Stimulated activated CD4-positive, alpha-beta T cell treated with anti-CD3 and anti-CD28 coated beads, Interleukin-1b, Interleukin-23, amount 100 ng/mL, for 4 hours (primary cell): ENCODE measurements at regions not wholly inside any gene's neighbourhood (a gene's known extent, or its start where the extent isn't known, plus 50 kb on each side); places are given as distances from the start of the nearest gene placed in this dataset.

ENCODE experiments used
- DNase-seq, 2 donors: peaks; one replicate each; pipeline ENCODE4 v3.0.0-alpha.2; 2020; ENCODE audit warnings: low read depth in 2 of 2

DNA sequence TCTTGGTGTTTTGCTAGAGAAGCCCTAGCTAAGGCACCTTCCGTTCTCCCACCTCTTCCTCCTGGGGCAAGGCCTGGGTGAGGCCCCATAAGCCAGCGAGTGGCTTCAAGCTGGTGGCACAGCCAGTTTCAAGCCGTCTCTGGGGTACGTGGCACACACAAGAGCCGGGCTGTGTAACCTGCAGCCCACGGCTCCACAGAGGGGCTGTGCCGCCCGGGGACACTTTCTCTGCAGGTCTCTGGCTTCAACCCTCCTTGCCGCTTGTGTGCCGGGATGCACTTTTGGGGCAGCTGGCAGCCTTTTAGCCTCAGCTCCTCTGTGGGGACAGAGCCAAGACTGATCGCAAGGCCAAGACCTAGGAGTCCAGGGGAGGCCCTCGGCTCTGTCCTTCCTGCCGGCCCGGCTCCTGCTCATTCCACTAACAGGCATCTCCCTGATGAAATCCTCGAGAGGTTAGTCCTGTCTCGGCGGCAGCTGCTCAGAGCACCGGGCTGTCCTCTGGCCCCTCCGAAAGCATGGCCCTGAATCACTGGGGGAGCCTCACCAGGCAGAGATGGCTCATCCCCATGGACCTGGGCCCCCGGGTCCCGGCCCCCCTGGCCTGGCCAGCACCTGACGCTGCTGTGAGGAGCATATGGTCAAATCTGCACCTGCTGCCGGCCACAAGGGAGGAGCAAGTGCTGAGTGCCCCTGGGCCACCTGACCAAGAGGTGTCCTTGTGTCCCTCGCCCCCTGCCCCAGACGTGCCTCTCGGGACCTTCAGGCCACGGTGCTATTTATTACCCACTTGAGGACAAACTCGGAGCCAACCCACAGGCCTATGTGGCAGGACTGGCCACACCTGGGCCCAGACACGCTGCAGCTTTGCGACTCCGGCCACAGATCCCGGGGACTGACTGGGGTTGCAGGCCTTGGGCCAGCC, 98.5 kb downstream of the METRNL start:
- DNase-seq, result no peak

DNA sequence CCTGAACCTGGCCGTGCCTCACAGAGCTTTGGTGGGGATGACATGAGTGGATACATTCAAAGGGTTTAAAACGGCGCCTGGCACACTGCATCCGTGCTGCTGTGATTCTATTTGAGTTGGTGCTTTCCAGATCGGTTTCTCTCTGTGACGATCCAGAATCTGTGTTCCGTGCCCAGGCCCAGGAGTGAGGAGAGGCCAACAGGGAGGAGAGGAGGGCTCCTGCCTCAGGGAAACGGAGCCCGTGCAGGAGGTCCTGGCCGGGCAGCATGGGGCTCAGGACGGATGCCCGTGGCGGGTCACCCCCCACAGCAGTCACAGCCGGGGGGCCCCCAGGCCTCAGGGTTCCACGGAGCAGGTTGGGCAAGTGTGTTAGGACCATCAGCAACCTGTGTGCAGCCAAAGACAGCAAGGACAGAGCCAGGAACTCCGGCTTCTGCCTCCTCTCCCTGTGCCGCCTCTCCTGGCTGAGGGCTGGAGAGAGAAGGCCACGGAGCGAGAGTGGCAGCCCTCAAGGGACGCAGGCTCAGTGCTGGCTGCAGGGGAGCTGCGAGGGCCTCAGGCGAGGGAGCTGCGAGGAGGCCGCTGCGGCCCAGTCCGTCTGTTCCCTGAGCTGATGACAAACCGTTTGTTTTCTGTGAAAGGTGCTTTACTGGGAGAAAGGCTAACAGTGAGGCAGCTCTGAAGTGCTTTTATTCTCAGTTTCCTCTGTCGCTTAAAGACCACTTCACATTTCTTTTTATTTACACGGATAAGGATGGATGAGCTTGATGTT, 99.3 kb downstream of the METRNL start:
- DNase-seq, result no peak

DNA sequence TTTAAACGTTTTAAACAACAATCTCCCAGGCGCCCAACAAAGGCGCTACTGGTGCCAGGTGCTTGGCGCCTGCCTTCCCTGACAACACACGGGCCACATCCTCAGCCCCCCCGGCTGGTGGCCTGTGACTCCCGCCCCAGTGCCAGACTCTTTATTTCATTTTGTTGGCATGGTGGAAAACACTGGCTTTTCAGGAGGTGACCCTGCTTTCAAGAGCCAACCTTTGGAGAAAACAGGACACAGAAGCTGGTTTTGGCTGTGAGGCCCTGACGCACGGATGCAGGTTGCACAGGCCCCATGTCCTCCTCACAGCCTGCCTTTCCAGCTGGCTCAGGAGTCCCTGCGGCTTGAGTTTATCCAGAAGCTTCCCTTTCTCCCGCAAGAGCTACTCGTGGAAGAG, 100.0 kb downstream of the METRNL start:
- DNase-seq, result no peak

DNA sequence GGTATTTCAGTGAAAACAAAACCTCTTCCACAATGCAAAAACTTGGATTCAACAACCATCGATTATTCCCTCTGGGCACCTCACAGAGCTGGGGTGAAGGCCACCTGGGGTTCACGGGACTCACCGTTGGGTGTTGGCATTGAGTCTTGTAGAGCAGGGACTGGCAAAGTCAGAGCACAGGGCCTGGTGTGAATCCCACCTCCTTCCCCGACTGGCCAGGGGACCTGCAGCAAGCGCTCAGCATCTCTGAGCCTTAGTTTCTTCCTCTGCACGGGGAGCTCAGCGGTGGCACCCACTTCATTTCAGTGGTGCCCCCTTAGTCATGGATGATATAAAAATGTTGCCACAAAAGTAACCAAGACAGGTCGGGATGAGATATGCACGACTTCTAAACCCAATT, 100.4 kb downstream of the METRNL start:
- no peak for DNase-seq

DNA sequence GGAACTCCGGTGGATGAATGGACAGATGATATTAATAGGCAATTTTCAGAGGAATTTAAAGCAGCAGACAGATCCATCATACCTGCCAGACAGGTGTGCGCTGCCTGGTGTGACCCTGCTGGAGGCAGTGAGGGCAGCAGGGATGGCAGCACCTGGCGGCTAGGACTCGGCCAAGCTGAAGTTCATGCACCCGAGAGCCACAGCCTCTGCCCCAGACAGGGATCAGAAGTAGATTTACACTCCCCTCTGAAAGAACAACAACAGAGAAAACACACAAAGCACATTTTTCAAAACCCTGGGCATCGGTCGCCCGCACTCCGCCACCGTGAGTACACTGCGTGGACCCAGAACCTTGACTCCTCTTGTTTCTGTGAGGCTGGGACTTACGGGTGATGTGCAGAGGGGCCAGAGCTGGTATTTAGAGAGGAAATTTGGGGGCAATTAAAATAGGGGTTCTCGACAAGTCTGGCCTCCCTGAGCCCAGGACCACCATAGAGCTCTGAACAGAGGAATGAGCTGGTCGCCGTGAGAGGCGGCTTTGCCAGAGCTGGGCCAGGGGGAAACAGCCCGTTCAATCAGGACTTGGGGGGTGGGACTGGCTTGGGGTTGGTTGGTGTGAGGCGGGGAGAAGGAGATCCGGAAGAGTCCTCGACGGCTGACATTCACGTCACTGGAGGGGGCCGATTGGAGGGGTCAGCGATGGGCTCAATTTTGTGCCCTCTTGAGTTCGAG, 101.0 kb downstream of the METRNL start:
- no peak for DNase-seq

DNA sequence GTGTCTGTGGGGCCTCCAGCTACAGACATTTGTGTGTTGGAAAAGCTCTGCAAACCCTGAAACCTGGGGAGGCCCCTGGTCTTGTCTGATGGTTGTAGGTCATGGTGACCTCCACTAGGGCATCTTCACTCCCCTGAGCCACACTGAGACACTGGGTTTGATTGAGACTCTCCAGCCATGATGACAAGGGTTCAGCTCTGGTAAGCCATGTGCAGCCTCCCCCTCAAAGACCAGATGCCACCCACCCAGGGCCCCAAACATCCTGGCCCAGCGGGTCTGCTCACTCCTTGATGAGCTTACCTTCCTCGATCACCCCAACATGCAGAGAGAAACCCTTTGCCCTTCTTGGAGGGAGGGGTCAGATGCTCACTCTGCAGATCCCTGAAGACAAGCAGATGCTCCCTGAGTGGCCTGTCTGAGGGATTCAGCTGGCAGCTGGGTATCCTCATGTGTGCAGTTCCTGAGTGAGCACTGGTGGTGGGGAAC, 101.6 kb downstream of the METRNL start:
- no peak for DNase-seq

DNA sequence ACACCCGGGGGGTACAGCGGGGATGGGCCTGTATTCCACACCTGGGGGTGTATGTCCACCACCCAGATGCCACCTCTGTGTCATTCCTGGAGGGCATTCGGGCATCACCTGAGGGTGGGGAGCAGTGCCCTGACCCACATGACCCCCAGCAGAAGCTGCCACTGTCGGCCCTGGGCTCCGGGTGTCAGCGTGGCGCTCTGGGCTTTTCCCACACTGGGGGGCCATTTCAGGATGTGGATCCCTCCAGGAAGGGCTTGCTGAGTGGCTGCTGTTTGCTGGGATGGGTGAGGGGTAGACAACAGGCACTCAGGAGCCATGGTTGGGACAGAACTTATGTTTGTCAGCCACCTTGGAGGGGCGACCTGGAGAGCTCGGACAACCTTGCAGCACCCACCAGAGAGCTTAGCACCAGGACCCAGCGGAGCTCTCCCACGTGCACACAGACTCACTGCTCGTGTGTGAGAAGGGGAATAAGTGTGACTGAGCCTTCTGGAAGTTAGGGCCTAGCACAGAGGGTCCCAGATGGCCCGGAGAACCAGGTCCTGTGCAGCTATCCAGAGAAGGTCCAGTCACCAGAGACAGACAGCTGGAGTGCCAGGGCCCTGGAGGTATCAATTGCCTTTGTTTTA, 102.7 kb downstream of the METRNL start:
- no peak for DNase-seq

DNA sequence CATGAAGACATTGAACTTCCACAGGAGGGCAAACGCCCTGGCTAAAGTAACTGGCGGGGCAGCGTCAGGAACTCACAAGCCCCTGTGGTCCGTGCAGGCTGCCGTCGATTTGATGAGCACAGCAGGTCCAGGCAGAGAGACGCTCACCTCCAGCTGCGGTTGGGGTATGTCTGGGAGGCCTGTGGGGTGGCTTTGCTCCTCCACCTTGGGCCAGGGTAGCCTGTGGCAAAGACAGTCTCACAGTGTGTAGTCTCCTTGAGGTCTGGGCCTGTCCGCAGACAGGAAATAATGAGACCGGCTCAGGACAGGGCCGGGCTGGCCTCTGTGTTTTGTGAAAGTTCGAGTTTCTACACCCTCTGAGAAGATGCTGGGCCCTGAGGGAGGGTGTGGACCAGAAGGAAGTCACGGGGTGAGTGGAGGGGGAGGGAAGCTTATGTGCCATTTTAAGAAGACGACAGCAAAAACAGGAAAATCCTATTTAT, 103.3 kb downstream of the METRNL start:
- DNase-seq, result no peak

DNA sequence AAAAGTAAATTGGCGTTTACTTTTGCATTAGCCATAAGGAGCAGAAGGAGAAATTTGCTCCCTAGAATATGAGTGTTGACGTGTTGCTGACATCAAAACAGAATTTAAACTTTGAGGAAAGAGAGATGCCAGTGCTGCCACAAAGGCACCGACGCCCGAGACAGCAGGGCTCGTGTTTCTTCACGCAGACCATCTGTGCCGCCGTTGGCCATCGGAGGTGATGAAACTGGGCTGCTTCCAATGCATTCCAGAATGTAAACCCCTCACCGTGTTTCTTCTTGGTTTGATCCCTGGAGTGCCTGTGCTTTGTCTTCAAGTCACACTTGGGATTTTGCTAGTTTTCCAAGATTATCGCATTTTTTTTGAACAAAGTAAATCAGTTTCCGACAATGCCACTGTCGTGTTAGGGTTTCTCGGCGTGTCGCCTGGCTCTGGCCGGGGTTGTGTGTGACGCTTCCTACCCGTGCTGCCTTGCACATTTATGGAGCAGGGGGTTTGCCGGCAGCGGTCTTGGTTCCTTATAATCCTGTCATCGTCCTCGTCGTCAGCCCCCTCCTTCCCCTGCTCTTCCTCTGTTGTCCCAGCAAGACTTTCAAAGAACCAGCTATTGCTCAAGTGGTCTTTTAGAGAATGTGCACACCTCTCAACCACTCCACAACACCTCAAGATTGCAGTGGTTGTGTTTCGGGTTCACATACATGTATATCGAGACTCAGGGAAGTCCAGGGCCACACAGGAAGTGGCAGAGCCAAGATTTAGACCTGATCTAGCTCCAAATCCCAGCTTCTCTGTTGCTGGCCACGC, 103.9 kb downstream of the METRNL start:
- no peak for DNase-seq

DNA sequence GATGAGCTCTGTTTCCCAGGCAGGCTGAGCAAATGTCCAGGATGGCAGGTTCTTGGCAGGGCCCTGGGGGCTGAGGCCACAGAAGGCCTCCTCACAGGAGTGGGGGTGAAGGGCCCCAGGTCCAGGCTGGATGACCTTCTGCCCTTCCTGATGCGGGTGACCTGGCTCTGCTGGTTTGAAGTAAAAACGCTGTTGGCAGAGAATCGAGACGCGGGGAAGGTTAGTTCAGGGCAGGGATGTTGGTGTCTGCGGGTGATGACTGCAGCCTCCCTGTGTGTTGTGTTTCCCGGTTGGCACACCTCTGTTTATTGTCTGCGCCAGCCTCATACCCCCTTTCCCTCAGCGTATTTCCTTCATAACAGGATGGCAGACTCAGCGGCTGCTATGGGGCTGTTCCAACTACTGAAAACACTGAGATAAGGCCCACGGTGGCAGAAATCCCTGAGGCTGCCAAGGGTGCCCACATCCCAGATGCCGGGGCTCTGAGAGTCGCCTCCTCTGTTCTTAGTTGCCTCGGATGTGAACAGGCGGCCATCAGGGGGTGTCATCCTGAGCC, 104.6 kb downstream of the METRNL start:
- DNase-seq, result no peak

DNA sequence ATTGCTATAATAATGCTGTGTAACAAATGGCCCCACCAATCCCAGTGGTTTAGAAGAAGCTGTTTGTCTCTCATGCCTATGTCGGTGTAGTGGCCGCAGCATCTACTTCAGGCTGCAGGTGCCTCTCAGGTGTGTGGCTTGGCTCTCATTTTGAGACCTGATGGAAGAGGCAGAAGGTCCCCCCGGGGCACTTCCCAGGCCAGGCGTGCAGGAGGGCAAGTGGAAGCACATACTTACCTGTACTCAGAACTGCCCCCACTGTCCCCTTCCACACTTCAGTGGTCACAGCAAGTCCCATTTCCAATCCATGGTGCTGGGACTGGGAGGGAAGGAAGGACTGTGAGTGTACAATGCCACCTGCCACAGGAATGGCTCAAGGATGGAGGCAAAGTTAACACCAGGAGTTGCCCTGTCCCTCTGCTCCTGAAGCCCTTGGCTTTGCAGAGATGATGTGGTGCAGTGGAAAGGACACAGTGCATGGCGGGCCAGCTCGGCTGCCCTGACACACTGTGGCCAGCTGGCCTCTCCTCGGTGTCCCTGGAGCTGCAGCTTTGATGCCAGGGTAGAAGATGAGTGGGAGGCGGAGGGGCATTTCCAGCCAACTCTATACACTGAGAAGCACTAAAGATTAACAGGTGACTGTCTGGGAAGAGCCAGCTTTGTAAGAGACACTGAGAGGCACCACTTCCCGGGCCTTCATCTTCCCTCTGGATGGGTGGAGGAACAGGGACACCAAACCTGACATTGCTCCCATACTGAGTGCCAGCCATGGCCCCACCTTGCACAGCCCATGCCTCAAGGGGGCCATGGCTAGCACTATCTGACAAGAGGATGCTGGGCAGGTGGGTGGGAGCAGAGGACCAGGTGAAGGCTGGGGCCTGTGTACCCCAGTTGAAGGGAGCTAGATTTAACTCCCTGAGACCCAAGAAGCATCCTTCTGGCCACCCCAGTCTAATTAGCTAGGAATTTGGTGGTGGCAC, 105.9 kb downstream of the METRNL start:
- no peak for DNase-seq

DNA sequence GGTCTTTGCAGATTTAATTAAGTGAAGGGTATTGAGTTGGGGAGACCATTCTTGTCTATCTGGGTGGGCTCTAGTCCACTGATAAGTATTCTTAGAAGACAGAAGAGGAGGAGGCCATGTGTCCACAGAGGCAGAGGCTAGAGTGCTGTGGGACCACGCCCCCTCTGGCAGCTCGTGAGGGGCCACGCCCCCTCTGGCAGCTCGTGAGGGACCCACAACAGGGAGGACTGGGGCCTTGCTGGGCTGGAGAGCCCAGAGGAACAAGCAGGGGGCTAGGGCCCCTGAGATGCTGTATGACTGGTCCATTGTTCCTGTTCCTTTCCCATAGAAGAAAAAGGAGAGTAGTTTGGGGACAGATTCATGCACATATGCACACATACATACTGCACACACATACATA, 106.8 kb downstream of the METRNL start:
- DNase-seq, result no peak

DNA sequence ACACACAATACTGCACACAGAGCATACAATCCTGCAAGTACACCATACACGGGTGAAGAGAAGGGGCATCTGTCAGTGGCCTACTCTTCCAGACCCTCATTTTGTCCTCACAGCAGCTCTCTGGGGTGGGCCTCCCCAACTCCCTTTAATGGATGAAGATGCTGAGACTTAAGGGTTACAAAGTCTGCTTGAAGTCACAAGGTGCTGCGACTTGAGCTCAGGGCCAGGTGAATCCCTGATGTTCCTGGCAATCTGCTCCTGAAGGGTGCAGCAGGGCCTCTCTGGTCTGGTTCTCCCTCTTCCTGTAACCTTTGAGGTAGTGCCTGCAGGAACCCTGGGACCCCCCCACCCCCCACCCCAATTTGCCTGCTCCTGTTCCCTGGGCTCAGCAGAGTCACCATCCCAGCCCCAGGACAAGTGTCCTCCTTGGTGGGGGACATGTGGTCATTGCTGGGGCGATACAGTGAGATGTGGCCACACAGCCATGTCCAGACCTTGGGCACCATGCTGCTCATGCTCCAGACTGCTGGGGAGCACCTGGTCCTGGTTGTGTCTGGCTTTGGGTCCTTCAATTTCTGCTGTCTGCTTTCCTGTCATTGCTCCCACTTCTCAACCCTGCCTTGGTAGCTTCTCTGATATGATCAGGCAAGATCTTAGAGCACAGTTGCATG, 107.5 kb downstream of the METRNL start:
- DNase-seq, result no peak

DNA sequence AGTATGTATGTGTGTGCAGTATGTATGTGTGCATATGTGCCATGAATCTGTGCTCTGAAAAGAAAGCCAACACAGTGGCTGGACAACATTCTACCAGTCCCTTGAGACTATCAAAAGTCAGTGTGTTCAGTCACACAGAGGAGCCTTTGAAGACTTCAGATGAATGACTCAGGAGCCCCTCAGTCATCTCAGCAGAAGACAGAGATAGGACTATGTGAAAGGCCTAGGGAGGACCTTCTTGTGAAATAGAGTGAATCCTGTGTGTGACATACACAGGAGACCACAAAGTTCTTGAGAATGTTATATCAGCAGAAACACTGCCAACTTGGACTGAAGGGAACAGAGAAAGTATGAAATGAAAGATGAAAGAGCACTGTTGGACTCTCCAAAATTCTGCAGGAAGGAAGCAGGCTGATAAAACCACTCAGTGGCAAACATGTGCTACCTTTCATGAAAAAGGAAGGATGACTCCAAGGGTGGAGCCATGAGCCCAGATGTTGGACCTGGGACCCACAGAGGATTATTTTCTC, 108.4 kb downstream of the METRNL start:
- DNase-seq, result no peak

DNA sequence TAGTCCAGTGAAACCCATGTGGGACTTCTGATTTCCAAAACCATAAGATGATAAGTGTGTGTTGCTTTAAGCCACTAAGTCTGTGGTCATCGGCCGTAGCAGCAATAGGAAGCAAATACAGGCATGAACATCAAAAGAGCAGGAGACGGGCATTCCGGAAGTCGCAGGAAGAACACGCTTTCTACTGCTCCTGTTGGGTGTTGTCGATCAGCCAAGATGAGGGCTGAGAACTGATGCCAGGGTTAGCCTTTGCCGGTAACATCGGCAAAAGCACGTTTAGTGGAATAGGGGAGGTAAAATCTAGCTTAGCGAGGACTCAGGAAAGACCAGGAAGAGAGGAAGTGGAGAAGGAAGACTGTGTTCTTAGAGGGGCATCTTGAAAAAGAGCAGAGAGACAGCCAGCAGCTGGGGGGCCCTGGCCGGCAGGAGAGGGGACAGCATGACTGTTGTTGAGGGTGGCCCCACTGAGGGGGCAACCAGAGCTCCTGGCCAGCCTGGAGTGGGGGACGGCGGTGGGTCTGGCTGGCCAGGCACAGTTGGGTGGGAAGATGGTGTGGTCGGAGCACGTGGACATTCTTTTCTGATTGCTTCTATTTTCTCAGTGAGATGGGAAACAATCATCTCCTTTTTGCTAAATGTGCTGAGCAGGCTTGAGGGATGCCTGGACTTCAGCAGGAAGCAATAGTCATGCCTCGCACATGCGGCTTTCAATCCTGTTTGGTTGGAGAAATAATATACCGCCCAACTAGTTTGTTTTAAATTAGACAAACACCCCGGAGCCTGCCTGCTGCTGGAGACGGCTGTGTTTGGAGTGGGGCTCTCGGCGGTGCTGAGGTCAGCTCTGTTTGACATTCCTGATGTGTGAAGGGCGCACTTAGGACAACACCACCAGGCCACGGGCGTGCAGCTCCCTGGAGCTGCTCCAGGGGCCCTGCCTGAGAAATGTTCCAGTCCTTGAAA, 109.9 kb downstream of the METRNL start:
- no peak for DNase-seq

DNA sequence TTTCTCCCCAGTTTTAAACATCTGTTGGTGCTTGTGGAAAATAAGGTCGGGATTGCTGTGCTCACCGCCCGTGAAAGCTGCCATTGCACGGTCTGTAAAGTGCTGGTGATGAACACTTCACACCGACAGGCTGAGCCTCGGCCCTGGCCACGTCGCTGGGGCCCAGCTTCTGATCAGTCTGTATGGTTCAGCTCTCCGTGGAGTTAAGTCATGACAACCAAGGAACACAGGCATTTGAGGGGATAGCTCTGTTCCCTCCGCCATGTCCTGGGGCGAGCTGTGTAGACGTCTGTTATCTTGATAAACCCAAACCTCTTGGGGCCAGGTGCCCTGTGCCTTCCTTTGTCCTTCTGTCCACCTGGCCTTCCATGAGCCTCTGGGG, 110.6 kb downstream of the METRNL start:
- no peak for DNase-seq
